ENCODE measurements at regions not wholly inside any gene's neighbourhood (a gene's known extent, or its start where the extent isn't known, plus 50 kb on each side); places are given as distances from the start of the nearest gene placed in this dataset.

- TF ChIP-seq, protein P1, sequence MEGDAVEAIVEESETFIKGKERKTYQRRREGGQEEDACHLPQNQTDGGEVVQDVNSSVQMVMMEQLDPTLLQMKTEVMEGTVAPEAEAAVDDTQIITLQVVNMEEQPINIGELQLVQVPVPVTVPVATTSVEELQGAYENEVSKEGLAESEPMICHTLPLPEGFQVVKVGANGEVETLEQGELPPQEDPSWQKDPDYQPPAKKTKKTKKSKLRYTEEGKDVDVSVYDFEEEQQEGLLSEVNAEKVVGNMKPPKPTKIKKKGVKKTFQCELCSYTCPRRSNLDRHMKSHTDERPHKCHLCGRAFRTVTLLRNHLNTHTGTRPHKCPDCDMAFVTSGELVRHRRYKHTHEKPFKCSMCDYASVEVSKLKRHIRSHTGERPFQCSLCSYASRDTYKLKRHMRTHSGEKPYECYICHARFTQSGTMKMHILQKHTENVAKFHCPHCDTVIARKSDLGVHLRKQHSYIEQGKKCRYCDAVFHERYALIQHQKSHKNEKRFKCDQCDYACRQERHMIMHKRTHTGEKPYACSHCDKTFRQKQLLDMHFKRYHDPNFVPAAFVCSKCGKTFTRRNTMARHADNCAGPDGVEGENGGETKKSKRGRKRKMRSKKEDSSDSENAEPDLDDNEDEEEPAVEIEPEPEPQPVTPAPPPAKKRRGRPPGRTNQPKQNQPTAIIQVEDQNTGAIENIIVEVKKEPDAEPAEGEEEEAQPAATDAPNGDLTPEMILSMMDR (IDR thresholded peaks at IDR 0.05; ENCODE audit: low read depth, low read length), result no peak
- no peak for TF ChIP-seq EZH2phosphoT487 (IDR thresholded peaks at IDR 0.05; ENCODE audit: low read depth)
These were observed 135.4 kb downstream of the HAUS1 start for GRCh38 chr18:46239549-46239948.

Measured in OCI-LY3 (cell line).